KMS-11 (cell line): ENCODE measurements at regions not wholly inside any gene's neighbourhood (a gene's known extent, or its start where the extent isn't known, plus 50 kb on each side); places are given as distances from the start of the nearest gene placed in this dataset.

Experiments used
- H2AFZ ChIP-seq: fragments of 200-600 bp; sonication (generic); 2 replicates; pipeline ENCODE4 v1.6.1; 2016; ENCODE audit warnings: antibody characterized with exemption, mixed run types, low read depth
- H3K27ac ChIP-seq: fragments of 200-600 bp; sonication (generic); 2 replicates; pipeline ENCODE4 v1.6.1; 2016; ENCODE audit warnings: mild to moderate bottlenecking, mixed run types
- H3K27me3 ChIP-seq: fragments of 200-600 bp; sonication (generic); 2 replicates; pipeline ENCODE4 v1.6.1; 2017; ENCODE audit warnings: mild to moderate bottlenecking, low read depth, mixed run types, moderate library complexity; ENCODE audit not compliant: insufficient read depth
- H3K36me3 ChIP-seq: fragments of 200-600 bp; sonication (generic); 2 replicates; pipeline ENCODE4 v1.6.1; 2017; ENCODE audit warnings: mild to moderate bottlenecking, mixed run types; ENCODE audit not compliant: insufficient read depth
- H3K4me1 ChIP-seq: fragments of 200-600 bp; sonication (generic); 2 replicates; pipeline ENCODE4 v1.6.1; 2016; ENCODE audit warnings: mild to moderate bottlenecking, low read depth, mixed run types; ENCODE audit not compliant: poor library complexity, severe bottlenecking
- H3K4me2 ChIP-seq: fragments of 200-600 bp; sonication (generic); 2 replicates; pipeline ENCODE4 v1.7.0; 2016; ENCODE audit warnings: mild to moderate bottlenecking, mixed run types
- H3K4me3 ChIP-seq: fragments of 200-600 bp; sonication (generic); IDR thresholded peaks from 2 replicates; pipeline ENCODE4 v1.6.1; 2017; ENCODE audit warnings: low read depth, low read length, mixed read lengths; ENCODE audit not compliant: insufficient read depth
- H3K79me2 ChIP-seq: fragments of 200-600 bp; sonication (generic); 2 replicates; pipeline ENCODE4 v1.6.1; 2016; ENCODE audit warnings: low read depth, mixed run types; ENCODE audit not compliant: insufficient read depth
- H3K9ac ChIP-seq: fragments of 200-600 bp; sonication (generic); 2 replicates; pipeline ENCODE4 v1.6.1; 2016; ENCODE audit warnings: mild to moderate bottlenecking, mixed run types
- H4K20me1 ChIP-seq: fragments of 200-600 bp; sonication (generic); 2 replicates; pipeline ENCODE4 v1.6.1; 2016; ENCODE audit warnings: mild to moderate bottlenecking, mixed run types; ENCODE audit not compliant: insufficient read depth
- CTCF ChIP-seq: fragments of 200-600 bp; sonication (generic); conservative IDR thresholded peaks from 2 replicates; pipeline ENCODE4 v1.6.1; 2017; ENCODE audit warnings: low read depth, mild to moderate bottlenecking, antibody characterized with exemption, low read length, moderate library complexity, mixed read lengths

GRCh38 chr10:123434435-123435039 lies 231.6 kb upstream of the GPR26 start:
- Histone ChIP-seq H3K4me1 (no peaks in the 10 kb centered on the region), H3K4me2 (no peak overlapping the region), H3K9ac (no peak overlapping the region), H3K36me3 (no peaks in the 10 kb centered on the region), H3K27ac (no peak overlapping the region), H3K4me3 (no peak overlapping the region), H3K27me3 (no peaks in the 10 kb centered on the region), H4K20me1 (no peaks in the 10 kb centered on the region), H3K79me2 (no peaks in the 10 kb centered on the region), H2AFZ (no peak overlapping the region)
- TF ChIP-seq CTCF = no peak

- no peak overlapping the region for H2AFZ ChIP-seq
- no peak overlapping the region for H3K4me2 ChIP-seq
- H3K27ac ChIP-seq = no peak overlapping the region
- no peaks in the 10 kb centered on the region for H3K79me2 ChIP-seq
- no peaks in the 10 kb centered on the region for H4K20me1 ChIP-seq
- H3K4me1 ChIP-seq = no peaks in the 10 kb centered on the region
- H3K36me3 ChIP-seq = no peaks in the 10 kb centered on the region
- H3K4me3 ChIP-seq = no peak overlapping the region
- H3K9ac ChIP-seq = no peak overlapping the region
- TF ChIP-seq CTCF = no peak
- no peaks in the 10 kb centered on the region for H3K27me3 ChIP-seq
Measured at GRCh38 chr10:123442901-123443300, 223.3 kb upstream of the GPR26 start.

- Histone ChIP-seq H4K20me1 (no peaks in the 10 kb centered on the region), H3K36me3 (no peaks in the 10 kb centered on the region), H3K4me1 (no peaks in the 10 kb centered on the region), H3K79me2 (no peaks in the 10 kb centered on the region), H3K27ac (no peak overlapping the region), H3K27me3 (no peaks in the 10 kb centered on the region), H2AFZ (no peak overlapping the region), H3K4me3 (no peak overlapping the region), H3K9ac (no peak overlapping the region), H3K4me2 (no peak overlapping the region)
- TF ChIP-seq CTCF = no peak
Measured at GRCh38 chr10:123443924-123444323, 222.2 kb upstream of the GPR26 start.

- no peak overlapping the region for H2AFZ ChIP-seq
- no peaks in the 10 kb centered on the region for H3K36me3 ChIP-seq
- H3K9ac ChIP-seq = no peak overlapping the region
- H3K4me1 ChIP-seq = no peaks in the 10 kb centered on the region
- H3K27me3 ChIP-seq = no peaks in the 10 kb centered on the region
- H4K20me1 ChIP-seq = no peaks in the 10 kb centered on the region
- H3K4me3 ChIP-seq = no peak overlapping the region
- no peak for TF ChIP-seq CTCF
- H3K79me2 ChIP-seq = no peaks in the 10 kb centered on the region
- H3K27ac ChIP-seq = no peak overlapping the region
- H3K4me2 ChIP-seq = no peak overlapping the region
Measured at GRCh38 chr10:123445261-123445775, 220.8 kb upstream of the GPR26 start.
